HG03066 (cell line): ENCODE measurements at regions not wholly inside any gene's neighbourhood (a gene's known extent, or its start where the extent isn't known, plus 50 kb on each side); places are given as distances from the start of the nearest gene placed in this dataset.
A peak's percentile ranks its signal among the peaks of the same experiment; 100 is the strongest.
"Not testable (repeated sequence)": the region's sequence is repeated elsewhere in the genome, so short reads cannot be mapped to it uniquely, and the experiment has no call there.

Experiments
- ATAC-seq: cut with Tn5 transposase; IDR thresholded peaks from one replicate; pipeline ENCODE4 v1.9.1; 2021; ENCODE audit warnings: low read depth; ENCODE audit not compliant: unreplicated experiment

- no peak for ATAC-seq
Observed at GRCh38 chr6:119764927-119765681, 415.5 kb upstream of the MAN1A1 start.

DNA sequence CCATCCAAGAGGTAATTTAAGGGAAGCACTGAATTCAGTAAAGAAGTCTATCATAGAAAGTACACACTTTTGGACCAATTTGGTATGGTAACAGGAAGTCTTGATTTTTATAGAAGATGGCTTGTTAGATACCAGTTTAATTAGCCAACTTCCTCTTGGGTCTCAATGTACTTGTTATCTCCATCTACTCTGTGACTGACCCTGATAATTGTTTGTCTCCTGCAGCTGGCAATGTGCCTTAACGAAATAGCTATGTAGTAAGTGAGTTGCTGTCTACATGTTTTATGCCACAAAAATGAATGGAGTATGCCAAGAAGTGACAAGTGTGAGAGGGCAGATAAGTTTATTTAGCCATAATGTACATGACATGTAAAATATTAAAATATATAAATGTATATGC, 410.5 kb upstream of the MAN1A1 start:
- no peak for ATAC-seq

- ATAC-seq, result no peak
Observed at GRCh38 chr6:119758385-119758784, 408.8 kb upstream of the MAN1A1 start.

- no peak for ATAC-seq
Observed at GRCh38 chr6:119757467-119757866, 407.9 kb upstream of the MAN1A1 start.

GRCh38 chr6:119749335-119749734, 399.8 kb upstream of the MAN1A1 start:
- no peak for ATAC-seq

- not testable (repeated sequence) for ATAC-seq
Observed at GRCh38 chr6:119748535-119748934, 399.0 kb upstream of the MAN1A1 start.

DNA sequence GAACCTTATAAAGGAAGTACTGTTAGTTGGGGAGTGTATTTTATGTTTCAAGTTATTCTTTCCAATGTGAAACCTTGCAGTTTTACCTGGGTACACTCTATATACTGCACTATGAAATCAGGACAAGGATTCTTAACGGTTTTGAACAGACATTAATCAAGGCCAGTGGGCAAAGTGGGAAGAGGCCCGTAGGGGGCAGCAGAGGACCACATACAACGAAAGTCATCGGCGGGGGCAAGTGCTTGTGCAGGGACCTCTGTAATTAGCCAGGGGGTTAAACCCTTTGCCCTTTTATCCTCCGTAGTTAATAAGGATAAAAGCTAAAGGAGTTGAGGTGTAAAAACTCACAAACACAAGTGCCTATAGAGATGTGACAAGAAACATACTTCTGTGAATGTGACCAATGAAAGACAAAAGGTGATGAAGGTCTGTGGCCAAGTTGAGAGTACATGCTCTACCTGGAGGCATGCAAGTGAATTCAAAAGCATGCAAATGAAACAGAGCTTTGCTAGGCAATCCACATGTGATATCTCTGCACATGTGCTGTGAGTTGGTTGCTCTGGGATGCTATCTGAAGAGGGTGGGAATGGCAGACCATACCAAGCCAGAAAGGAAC, 392.7 kb upstream of the MAN1A1 start:
- peak; percentile 93 for ATAC-seq

DNA sequence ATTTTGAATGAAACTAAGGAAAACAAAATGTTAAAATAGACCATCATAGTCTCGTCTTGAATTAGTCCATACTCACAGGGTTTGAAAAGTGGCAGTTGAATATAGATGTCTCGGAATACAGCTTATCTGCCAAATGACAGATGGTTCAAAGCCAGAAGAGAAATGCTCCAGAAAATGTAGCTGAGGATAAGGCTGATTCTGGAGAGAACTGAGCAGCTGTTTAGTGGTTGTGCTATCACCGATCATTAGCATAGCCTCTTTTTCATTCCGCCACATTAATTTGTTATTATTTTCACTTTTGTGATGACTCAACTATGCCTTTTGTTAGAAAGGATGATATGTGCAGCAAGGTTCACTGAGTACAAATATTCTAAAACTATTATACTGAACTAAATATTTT, 390.2 kb upstream of the MAN1A1 start:
- ATAC-seq, result no peak

GRCh38 chr6:119738425-119738824, 388.9 kb upstream of the MAN1A1 start:
- no peak for ATAC-seq

GRCh38 chr6:119736296-119737021, 386.9 kb upstream of the MAN1A1 start:
- no peak for ATAC-seq

DNA sequence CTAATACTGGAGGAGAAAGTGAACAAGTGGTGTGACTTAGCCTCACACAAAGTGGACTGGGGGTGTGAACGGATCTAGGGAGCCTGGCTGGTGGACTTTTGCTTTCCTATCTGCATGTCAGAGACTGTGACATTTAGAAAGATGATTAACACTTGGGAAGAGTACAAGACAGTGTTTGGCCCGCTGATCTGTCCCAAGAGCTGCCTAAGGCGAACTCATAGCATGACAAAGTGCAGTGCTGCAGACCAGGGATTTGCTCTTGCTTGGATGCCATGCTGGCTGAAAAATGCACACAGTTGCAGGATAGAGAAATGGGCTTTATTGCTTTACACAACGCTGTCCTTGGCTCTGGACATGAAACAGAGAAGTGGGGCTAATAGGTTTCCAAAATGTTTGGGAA, 386.0 kb upstream of the MAN1A1 start:
- no peak for ATAC-seq

DNA sequence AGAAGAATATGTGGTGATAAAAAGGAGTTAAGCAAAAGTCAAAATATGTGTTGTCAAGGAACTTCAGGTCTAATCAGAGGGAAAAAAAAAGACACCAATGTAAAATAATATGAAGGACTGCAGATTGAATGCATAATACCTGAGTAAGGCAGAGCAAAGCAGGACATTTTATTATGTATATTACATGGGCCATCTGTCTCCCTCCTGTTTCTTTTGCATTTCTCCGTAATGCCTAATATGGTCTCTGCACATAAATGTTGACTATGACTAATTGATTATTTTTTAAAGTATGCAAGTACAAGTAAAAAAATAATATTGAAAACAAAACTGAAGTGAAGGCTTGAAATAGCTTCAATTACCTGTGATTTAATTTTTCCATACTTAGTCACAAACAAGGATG, 384.7 kb upstream of the MAN1A1 start:
- no peak for ATAC-seq

GRCh38 chr6:119728935-119729334, 379.4 kb upstream of the MAN1A1 start:
- no peak for ATAC-seq

- ATAC-seq, result no peak
Observed at GRCh38 chr6:119728220-119728750, 378.7 kb upstream of the MAN1A1 start.

- no peak for ATAC-seq
Observed at GRCh38 chr6:119727504-119728219, 378.1 kb upstream of the MAN1A1 start.

DNA sequence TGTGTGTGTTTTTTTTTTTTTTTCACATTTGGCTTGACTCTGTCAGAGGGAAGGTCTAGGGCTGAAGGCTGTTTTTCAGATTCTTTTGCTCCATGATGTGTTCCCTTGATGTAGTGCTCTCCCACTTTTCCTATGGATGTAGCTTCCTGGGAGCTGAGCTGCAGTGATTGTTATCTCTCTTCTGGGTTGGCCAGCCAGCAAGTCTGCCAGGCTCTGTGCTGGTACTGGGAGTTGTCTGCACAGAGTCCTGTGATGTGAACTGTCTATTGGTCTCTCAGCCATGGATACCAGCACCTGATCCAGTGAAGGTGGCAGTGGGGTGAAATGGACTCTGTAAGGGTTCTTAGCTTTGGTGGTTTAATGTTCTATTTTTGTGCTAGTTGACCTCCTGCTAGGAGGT, 377.4 kb upstream of the MAN1A1 start:
- not testable (repeated sequence) for ATAC-seq

- no peak for ATAC-seq
Observed at GRCh38 chr6:119726086-119726485, 376.5 kb upstream of the MAN1A1 start.

- ATAC-seq, result no peak
Observed at GRCh38 chr6:119720160-119720559, 370.6 kb upstream of the MAN1A1 start.

GRCh38 chr6:119717942-119718341, 368.4 kb upstream of the MAN1A1 start:
- ATAC-seq, result no peak

GRCh38 chr6:119716668-119717270, 367.2 kb upstream of the MAN1A1 start:
- ATAC-seq, result no peak
